ENCODE measurements at regions not wholly inside any gene's neighbourhood (a gene's known extent, or its start where the extent isn't known, plus 50 kb on each side); places are given as distances from the start of the nearest gene placed in this dataset.

DNA sequence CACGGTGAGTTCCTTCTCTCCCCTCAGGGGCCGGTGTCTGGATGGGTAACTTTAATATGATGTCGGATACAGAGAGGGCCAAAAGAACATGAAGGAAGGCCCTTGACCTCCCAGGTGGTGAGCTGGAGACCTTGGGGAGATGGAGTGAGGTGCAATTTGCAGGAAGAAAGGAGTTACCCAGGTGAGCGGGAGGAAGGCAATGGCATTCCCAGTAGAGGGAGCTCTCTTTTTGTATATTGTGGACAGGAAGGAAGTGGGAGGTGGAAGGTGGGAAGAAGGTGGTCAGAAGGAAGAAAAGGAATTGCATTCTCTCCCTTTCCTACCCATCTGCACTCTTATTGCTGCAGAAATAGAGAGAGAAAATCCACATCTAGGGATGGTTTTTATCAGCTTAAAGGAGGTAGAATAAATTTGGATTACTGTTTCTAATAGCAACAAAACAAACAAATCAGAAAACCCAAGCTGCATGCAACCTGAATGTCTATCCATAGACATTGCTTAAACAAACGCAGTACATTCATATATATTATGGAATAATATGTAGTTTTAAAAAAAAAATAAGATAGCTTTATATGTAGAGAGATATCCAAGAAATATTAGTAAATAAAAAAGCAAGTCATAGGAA is 169.0 kb upstream of the TSC22D2 start:
- peak; percentile 77 to 94; a peak in 3 of 6 replicates for ATAC-seq
- Histone ChIP-seq H3K4me3 (no peak overlapping the region), H3K4me2 (peak overlapping the region; percentile 8; the same call in 2 of the 3 replicates), H3K4me1 (peaks cover 6% of the 10 kb centered on the region; the same call in 1 of the 3 replicates), H3K9me3 (no peaks in the 10 kb centered on the region), H3K27ac (no peak overlapping the region)
- ChIA-PET POLR2A (interaction anchor here (1.5 kb wide), 1 partner anchor 170 kb away, joined by 11 read pairs; the partner anchor contains the start of gene TSC22D2), CTCF (interaction anchor here (0.6 to 7.7 kb wide), 46 partner anchors 9 to 784 kb away, joined by 3 to 76 read pairs (median 5); partner anchors contain the start of gene TSC22D2)
- TF ChIP-seq KDM1A (IDR thresholded peaks at IDR 0.05; ENCODE audit: low read depth), result no peak
- no peak for TF ChIP-seq KDM5A (IDR thresholded peaks at IDR 0.05)
- no peak for TF ChIP-seq HMGXB4 (CRISPR knock-in tag; IDR thresholded peaks at IDR 0.05; ENCODE audit: borderline replicate concordance)
- peak; percentile 83 for TF ChIP-seq CTCF (IDR thresholded peaks at IDR 0.05)
- TF ChIP-seq RAD21 (conservative IDR thresholded peaks at IDR 0.05 in 1 of 2, IDR thresholded peaks at IDR 0.05 in 1 of 2), result peak; percentile 88 to 93
- peak; percentile 87 for TF ChIP-seq SMC3 (IDR thresholded peaks at IDR 0.05)
- no peak for FAIRE-seq
- DNase-seq (ENCODE audit: low read depth in 1 of 2, low spot score in 1 of 2), result peak; percentile 41 to 68
- WGBS (ENCODE audit: missing lambda C conversion rate), result 37% methylated on average over 5 of the region's 5 CpGs

DNA sequence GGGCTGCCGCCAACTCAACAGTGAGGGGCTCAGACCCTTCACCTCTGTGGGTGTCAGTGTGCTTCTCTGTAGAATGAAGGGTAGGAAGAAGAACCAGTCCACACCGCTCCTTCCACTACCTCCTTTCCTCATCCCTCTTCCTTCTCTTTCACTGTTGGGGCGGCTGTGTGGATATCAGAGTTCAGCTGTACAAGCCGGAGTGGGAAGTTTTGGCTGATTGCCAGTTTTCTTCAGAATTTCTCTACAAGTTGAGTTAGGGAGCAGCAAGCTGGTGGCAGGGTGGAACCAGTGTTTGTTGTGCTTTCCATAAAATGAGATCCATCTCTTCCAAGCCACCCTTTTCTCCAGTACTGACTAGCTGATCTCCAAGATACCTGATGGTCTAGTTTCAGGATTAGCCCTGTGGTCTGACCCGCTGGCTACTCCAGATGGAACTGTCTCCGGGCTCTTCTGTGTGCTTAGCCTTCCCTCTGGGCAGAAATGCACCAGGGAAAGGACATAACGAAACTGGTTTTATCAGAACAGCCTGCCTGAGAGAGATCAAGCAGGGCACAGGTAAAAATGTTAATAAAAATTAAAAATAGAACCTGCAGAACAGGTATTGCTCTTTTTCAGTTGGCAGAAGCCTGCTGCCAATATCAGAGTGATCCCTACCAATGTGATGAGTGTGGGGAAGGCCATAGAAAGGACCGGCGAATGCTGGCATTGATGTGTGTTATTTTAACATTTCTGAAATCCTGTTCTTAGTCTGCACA is 169.9 kb upstream of the TSC22D2 start:
- CTCF ChIA-PET, result interaction anchor here (1.0 to 7.7 kb wide), 32 partner anchors 8 to 783 kb away, joined by 3 to 76 read pairs (median 6); partner anchors contain the start of gene TSC22D2
- ATAC-seq, result no peak
- TF ChIP-seq HMGXB4 (CRISPR knock-in tag; IDR thresholded peaks at IDR 0.05; ENCODE audit: borderline replicate concordance) (no peak), PBX3 (IDR thresholded peaks at IDR 0.05) (no peak), HOXB5 (CRISPR knock-in tag; IDR thresholded peaks at IDR 0.05) (no peak), RAD21 (conservative IDR thresholded peaks at IDR 0.05 in 1 of 2, IDR thresholded peaks at IDR 0.05 in 1 of 2) (no peak), RFX5 (IDR thresholded peaks at IDR 0.05) (no peak), NFE2L2 (conservative IDR thresholded peaks at IDR 0.05; ENCODE audit: low read length) (no peak), RNF2 (IDR thresholded peaks at IDR 0.05; ENCODE audit: borderline replicate concordance, low read depth) (no peak), RCOR1 (IDR thresholded peaks at IDR 0.05; ENCODE audit: low read depth, low read length) (no peak), HOXA7 (CRISPR knock-in tag; IDR thresholded peaks at IDR 0.05) (no peak)
- TF ChIP-seq, protein P1, sequence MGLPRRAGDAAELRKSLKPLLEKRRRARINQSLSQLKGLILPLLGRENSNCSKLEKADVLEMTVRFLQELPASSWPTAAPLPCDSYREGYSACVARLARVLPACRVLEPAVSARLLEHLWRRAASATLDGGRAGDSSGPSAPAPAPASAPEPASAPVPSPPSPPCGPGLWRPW (IDR thresholded peaks at IDR 0.05), result no peak
- TF ChIP-seq, protein P2, sequence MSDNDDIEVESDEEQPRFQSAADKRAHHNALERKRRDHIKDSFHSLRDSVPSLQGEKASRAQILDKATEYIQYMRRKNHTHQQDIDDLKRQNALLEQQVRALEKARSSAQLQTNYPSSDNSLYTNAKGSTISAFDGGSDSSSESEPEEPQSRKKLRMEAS (IDR thresholded peaks at IDR 0.05), result no peak
- Histone ChIP-seq H3K4me3 (no peak overlapping the region), H3K27ac (no peak overlapping the region), H3K4me2 (no peak overlapping the region), H3K9me3 (no peaks in the 10 kb centered on the region), H3K4me1 (peaks cover 6% of the 10 kb centered on the region; the same call in 1 of the 3 replicates)
- DNase-seq (ENCODE audit: low read depth in 1 of 2, low spot score in 1 of 2), result no peak
- POLR2A ChIA-PET, result interaction anchor here (1.5 kb wide), 1 partner anchor 171 kb away, joined by 11 read pairs; the partner anchor contains the start of gene TSC22D2
- FAIRE-seq, result no peak
- WGBS (ENCODE audit: missing lambda C conversion rate), result 62% methylated on average over 9 of the region's 9 CpGs

All from A549 (cell line).